Glomerular endothelial cell (primary cell): ENCODE measurements at regions not wholly inside any gene's neighbourhood (a gene's known extent, or its start where the extent isn't known, plus 50 kb on each side); places are given as distances from the start of the nearest gene placed in this dataset.

Experiments used
- DNase-seq: peaks from one replicate; pipeline ENCODE4 v3.0.0-alpha.2; 2011; ENCODE audit warnings: low read depth, low spot score; ENCODE audit errors: extremely low read depth

- DNase-seq = no peak
These were observed 492.5 kb downstream of the ETV1 start for GRCh38 chr7:13496976-13497375.

DNA sequence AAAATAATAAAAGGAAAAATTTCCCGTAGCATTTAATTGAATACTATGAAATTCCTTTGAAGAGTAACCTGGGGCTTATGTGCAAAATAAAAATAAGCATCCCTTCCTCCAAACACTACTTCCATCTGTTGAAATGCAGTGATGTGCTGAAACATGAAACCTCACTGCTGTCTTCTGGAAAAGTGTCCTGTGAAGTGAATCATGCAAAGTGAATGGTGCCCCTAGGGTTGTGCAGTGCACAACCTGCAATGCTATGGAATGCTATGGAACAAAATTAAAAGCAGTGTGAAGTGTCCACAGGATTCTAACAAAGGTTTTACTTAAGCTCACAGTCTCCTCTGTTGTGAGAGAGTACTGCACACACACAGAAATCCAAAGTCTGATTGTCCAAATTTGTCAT is 480.9 kb downstream of the ETV1 start:
- DNase-seq = no peak

DNA sequence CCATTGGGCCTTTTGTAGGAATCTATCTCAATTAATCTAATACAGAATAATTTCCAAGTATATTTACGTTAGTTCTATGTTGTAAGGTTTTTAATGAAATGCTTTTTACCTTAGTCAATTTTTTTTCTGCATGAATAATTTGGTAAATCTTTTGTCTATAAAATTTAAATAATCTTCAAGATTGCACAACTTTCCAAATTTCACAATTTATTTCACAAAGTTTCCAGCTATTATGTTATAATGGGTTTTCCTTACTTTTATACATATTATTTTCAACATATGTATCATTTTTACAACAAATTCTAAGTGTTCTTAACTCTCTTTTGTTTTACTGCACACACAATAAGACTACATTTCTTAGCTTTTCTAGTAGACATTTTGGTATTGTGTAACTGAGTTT is 470.7 kb downstream of the ETV1 start:
- no peak for DNase-seq

DNA sequence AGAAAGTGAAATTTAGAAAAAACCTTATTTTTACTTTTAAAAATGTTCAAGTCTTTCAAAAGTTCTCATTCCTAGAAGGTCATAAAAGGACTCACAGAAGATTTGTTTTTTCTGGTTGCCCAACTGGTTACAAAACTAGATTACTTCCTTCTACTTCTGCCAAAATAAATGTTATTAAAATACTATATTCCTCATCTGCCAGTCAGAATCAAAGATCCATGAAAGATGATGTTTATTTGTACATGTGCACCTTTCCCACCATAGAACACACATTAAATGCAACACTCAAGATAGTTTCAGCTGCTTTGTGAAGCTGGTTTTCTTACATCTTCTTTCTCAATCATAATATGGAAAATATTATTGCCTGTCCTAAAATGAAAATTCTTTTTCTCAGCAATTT is 465.4 kb downstream of the ETV1 start:
- DNase-seq = no peak

GRCh38 chr7:13532028-13532753 is 457.3 kb downstream of the ETV1 start:
- DNase-seq = no peak

- DNase-seq = no peak
These were observed 450.8 kb downstream of the ETV1 start for GRCh38 chr7:13538669-13539068.

DNA sequence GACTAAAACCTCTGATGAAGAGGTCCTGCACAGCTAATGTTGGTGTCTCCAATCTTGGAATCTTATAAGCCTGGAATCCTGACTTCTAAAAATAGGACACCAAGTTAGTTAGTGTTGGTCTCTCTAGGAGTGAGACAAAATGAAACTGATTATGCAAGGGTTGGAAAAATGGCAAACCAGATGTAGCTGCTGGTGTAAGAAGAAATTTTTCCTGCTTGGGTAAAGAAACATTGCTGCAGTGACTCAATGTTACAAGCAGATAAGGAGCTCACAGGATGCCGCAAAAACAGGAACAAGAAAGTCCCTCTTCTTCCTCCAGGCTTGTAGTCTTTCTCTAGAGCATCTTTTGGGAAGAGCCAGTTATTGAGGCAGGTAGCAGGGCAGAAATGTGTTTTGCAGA is 449.0 kb downstream of the ETV1 start:
- DNase-seq = no peak

GRCh38 chr7:13541326-13541725 is 448.1 kb downstream of the ETV1 start:
- DNase-seq = no peak

DNA sequence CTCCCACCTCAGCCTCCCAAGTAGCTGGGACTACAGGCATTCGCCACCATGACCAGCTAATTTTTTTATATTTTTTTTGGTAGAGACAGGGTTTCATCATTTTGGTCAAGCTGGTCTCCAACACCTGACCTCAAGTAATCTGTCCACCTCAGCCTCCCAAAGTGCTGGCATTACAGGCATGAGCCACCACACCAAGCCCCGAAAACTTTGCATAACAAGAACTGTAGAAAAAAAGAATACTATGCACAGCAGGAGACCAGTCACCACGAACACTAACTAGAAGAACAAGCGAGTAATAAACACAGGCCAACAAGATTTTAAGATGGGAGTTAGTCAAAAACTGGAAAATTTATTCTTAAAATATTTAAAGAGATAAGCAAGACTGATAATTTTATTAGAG is 447.0 kb downstream of the ETV1 start:
- no peak for DNase-seq

DNA sequence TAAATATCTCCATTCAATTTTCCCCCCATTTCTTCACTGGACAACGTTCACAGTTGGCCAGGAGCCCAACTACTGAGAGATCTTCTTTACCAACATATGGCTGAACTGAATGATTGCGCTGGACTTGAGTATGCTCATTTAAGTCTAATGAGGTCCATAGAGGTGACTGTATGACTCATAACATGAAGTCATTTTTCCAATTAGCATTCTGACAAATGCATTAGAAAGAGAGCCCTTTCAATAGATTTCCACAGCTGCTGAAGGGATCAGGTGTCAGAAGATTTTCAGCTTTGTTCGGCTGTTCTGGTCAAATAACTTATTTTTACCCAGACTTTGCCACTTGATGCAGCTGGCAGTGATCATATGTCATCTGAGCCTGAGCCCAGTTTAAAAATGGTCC is 438.0 kb downstream of the ETV1 start:
- no peak for DNase-seq

- no peak for DNase-seq
These were observed 429.0 kb downstream of the ETV1 start for GRCh38 chr7:13560441-13560840.

- DNase-seq = no peak
These were observed 426.2 kb downstream of the ETV1 start for GRCh38 chr7:13563257-13563656.

- no peak for DNase-seq
These were observed 425.8 kb downstream of the ETV1 start for GRCh38 chr7:13563680-13564079.

DNA sequence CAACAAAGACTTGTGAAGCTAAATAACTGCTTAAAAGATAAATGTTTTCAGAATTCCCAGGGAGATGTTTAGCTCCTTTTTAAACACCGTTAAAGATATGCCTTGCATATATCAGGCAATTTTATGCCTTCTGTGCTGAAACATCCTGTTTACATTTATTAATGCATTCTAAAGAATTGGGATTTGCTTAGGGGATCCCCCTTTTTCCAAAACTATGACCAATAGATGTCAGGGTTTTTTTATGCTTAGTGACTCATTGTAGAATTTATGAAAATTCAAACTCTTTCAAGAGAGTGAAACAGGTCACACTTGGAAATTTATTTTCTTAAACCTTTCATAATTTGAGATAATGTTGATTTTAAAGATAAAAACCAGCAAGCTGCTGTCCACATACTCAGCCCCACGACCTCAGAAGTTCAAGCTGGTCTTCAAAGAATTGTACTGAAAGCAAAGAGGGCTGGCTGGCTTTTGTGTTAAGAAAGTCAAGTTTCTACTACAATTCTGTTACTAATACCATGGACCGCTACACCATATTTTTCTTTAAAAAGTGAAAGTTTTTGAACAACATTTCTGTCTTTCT is 411.8 kb downstream of the ETV1 start:
- no peak for DNase-seq

- DNase-seq = no peak
These were observed 411.2 kb downstream of the ETV1 start for GRCh38 chr7:13578294-13578693.

GRCh38 chr7:13581097-13581496 is 408.4 kb downstream of the ETV1 start:
- no peak for DNase-seq

DNA sequence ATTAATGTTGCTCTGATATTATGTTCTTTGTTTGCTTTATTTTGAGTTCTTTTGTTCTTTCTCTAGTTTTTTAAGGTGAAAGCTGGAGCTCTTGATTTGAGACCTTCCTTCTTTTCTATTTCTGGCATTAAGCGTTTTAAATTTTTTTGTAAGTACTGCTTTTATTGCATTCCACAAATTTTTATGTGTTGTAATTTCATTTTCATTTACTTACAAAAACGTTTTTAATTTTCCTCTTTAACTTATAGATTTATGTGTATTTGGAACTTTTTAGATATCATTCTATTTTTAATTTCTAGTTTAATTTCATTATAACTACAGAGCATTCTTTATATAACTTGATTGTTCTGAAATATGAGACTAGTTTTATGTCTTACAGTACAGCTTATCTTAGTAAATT is 395.6 kb downstream of the ETV1 start:
- DNase-seq = no peak

GRCh38 chr7:13602036-13602435 is 387.4 kb downstream of the ETV1 start:
- DNase-seq = no peak

DNA sequence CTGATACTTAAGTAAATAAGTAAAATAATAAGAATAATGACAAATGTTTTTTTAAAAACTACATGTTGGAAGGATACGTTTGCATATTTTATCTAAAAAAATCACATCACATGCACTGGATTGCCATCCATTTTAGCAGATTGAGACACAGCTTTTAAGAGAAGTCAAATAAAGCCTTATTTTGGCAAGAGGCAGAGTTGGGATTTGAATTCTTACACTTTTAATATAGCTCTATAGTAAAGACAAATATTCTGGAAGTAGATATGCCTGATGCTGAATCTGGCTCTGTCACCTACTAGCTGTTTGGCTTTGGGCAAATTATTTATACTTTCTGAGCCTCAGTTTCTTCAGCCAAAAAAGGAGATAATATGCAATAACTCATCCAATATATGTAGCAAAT is 386.4 kb downstream of the ETV1 start:
- DNase-seq = no peak

- DNase-seq = no peak
These were observed 385.8 kb downstream of the ETV1 start for GRCh38 chr7:13603661-13604060.

DNA sequence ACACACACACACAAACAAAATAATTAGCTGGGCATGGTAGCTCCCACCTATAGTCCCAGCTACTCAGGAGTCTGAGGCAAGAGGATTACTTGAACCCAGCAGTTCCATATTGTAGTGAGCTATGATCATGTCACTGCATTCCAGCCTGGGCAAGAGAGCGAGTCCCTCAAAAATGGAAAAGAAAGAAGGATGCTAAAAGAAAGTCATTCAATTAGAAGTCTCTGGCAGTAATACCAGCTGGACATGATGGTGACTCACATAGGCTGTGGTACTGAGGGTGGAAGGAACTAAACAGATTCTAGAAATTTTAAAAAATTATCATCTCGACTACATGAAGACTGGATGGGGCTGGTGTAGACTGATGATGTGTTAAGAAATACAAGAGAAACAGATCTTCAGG is 385.3 kb downstream of the ETV1 start:
- DNase-seq = no peak

- no peak for DNase-seq
These were observed 379.1 kb downstream of the ETV1 start for GRCh38 chr7:13610372-13610771.

GRCh38 chr7:13615679-13616078 is 373.8 kb downstream of the ETV1 start:
- DNase-seq = no peak
